Endodermal cell (in vitro differentiated cells): ENCODE measurements at regions not wholly inside any gene's neighbourhood (a gene's known extent, or its start where the extent isn't known, plus 50 kb on each side); places are given as distances from the start of the nearest gene placed in this dataset.

Experiments
- DNase-seq: peaks from one replicate; pipeline ENCODE4 v3.0.0-alpha.2; 2017
- H3K27ac ChIP-seq: 2 replicates; pipeline ENCODE4 v1.5.1; 2013; ENCODE audit warnings: mild to moderate bottlenecking, low read depth, low read length, moderate library complexity
- H3K27me3 ChIP-seq: 2 replicates; pipeline ENCODE4 v1.6.1; 2013; ENCODE audit warnings: mild to moderate bottlenecking, low read length, moderate library complexity; ENCODE audit not compliant: insufficient read depth, control insufficient read depth, poor library complexity, severe bottlenecking
- H3K36me3 ChIP-seq: 2 replicates; pipeline ENCODE4 v1.7.0; 2013; ENCODE audit warnings: mild to moderate bottlenecking, low read length, moderate library complexity; ENCODE audit not compliant: control insufficient read depth, insufficient read depth
- H3K4me1 ChIP-seq: one replicate; pipeline ENCODE4 v1.7.0; 2013; ENCODE audit warnings: low read length; ENCODE audit not compliant: control insufficient read depth, insufficient read depth
- H3K4me3 ChIP-seq: 2 replicates; pipeline ENCODE4 v1.5.1; 2013; ENCODE audit warnings: mild to moderate bottlenecking, low read length, moderate library complexity
- H3K9ac ChIP-seq: 2 replicates; pipeline ENCODE4 v1.6.1; 2013; ENCODE audit warnings: mild to moderate bottlenecking, low read length, moderate library complexity; ENCODE audit not compliant: poor library complexity, severe bottlenecking; ENCODE audit errors: extremely low read depth
- H3K9me3 ChIP-seq: 2 replicates; pipeline ENCODE4 v1.6.1; 2013; ENCODE audit warnings: mild to moderate bottlenecking, low read length, moderate library complexity; ENCODE audit not compliant: control insufficient read depth
- H3K27ac Mint-ChIP-seq: 2 replicates; pipeline ENCODE4 v1.8.0; 2020; ENCODE audit warnings: mixed read lengths
- H3K27me3 Mint-ChIP-seq: 2 replicates; pipeline ENCODE4 v1.8.0; 2021; ENCODE audit warnings: mild to moderate bottlenecking, mixed read lengths; ENCODE audit not compliant: insufficient read depth
- H3K36me3 Mint-ChIP-seq: 2 replicates; pipeline ENCODE4 v1.8.0; 2020; ENCODE audit warnings: low read depth, mixed read lengths
- H3K4me1 Mint-ChIP-seq: 2 replicates; pipeline ENCODE4 v1.8.0; 2020; ENCODE audit warnings: mixed read lengths
- H3K4me3 Mint-ChIP-seq: 2 replicates; pipeline ENCODE4 v1.8.0; 2020; ENCODE audit warnings: mild to moderate bottlenecking, moderate library complexity, mixed read lengths
- H3K9me3 Mint-ChIP-seq: 2 replicates; pipeline ENCODE4 v1.8.0; 2020; ENCODE audit warnings: mild to moderate bottlenecking, mixed read lengths
- WGBS, 2 experiments: methylation state at CpG; one replicate each; pipeline versions ENCODE4 v1.1.5 to v1.1.7; 2013; ENCODE audit warnings: missing lambda C conversion rate in 2 of 2, mixed read lengths in 1 of 2; ENCODE audit not compliant: insufficient coverage in 1 of 2, insufficient read length in 1 of 2; 5-methylcytosine and 5-hydroxymethylcytosine counted together
- TF ChIP-seq, protein P1 (sequence below): fragments of 200-600 bp; sonication (generic); conservative IDR thresholded peaks from 2 replicates; pipeline ENCODE4 v1.5.0; 2021; ENCODE audit warnings: antibody characterized with exemption, mild to moderate bottlenecking

DNA sequence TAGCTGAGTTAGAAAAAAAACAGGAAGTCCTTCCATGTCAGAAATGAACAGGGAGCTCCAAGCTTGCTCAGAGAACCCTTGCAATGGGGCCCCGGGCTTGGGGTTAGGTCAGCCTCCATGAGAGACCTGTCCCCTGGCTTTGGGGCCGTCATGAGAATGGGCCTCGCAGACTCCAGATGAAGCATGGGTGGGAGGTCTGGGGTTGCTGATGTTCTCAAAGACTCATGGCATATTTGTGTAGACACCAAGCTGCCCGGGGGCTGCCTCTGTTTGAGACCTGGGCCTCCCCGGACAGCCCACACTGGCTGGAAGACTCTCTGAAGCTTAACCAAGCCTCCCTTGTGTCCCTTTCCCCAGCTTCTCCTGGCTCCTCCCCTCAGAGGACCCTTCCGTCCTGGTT lies 186.3 kb downstream of the IRX2 start:
- Mint-ChIP-seq H3K4me1 (peaks cover 7% of the 10 kb centered on the region), H3K36me3 (no peaks in the 10 kb centered on the region), H3K4me3 (no peak overlapping the region), H3K27me3 (peaks cover 5% of the 10 kb centered on the region), H3K27ac (no peak overlapping the region), H3K9me3 (no peaks in the 10 kb centered on the region)
- no peak overlapping the region for H3K27ac ChIP-seq
- no peaks in the 10 kb centered on the region for H3K9me3 ChIP-seq
- TF ChIP-seq, protein P1, sequence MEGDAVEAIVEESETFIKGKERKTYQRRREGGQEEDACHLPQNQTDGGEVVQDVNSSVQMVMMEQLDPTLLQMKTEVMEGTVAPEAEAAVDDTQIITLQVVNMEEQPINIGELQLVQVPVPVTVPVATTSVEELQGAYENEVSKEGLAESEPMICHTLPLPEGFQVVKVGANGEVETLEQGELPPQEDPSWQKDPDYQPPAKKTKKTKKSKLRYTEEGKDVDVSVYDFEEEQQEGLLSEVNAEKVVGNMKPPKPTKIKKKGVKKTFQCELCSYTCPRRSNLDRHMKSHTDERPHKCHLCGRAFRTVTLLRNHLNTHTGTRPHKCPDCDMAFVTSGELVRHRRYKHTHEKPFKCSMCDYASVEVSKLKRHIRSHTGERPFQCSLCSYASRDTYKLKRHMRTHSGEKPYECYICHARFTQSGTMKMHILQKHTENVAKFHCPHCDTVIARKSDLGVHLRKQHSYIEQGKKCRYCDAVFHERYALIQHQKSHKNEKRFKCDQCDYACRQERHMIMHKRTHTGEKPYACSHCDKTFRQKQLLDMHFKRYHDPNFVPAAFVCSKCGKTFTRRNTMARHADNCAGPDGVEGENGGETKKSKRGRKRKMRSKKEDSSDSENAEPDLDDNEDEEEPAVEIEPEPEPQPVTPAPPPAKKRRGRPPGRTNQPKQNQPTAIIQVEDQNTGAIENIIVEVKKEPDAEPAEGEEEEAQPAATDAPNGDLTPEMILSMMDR, result no peak
- H3K4me1 ChIP-seq, result no peaks in the 10 kb centered on the region
- no peaks in the 10 kb centered on the region for H3K36me3 ChIP-seq
- 95 to 100% methylated on average over 2 to 6 of the region's 6 CpGs for WGBS, 2 experiments
- no peak overlapping the region for H3K9ac ChIP-seq
- H3K4me3 ChIP-seq, result no peak overlapping the region
- DNase-seq, result no peak
- no peaks in the 10 kb centered on the region for H3K27me3 ChIP-seq

DNA sequence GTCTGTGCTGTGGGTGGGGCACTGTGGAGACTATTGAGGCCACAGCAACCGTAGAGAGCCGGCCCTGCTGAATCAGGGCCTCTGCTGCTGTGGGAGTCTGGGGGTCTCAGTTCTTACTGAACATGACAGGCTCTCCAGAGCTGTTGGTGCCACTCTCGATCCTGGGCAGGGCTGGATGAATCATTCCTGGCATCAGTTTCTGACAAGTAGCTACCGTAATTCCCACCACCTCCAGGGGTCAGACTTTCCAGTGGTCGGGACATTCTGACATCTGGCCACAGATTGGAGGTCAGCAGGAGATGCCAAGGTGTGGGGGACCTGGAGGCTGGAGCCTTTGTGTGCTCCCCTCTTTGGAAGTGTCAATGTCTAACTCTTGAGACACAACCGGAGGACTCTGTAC lies 188.4 kb downstream of the IRX2 start:
- Mint-ChIP-seq H3K4me1 (no peaks in the 10 kb centered on the region), H3K27me3 (peaks cover 5% of the 10 kb centered on the region), H3K36me3 (no peaks in the 10 kb centered on the region), H3K9me3 (no peaks in the 10 kb centered on the region), H3K4me3 (no peak overlapping the region), H3K27ac (no peak overlapping the region)
- no peaks in the 10 kb centered on the region for H3K27me3 ChIP-seq
- WGBS, 2 experiments, result 91 to 95% methylated on average over 5 to 6 of the region's 6 CpGs
- DNase-seq, result peak; percentile 74
- H3K9ac ChIP-seq, result no peak overlapping the region
- no peaks in the 10 kb centered on the region for H3K4me1 ChIP-seq
- no peaks in the 10 kb centered on the region for H3K9me3 ChIP-seq
- TF ChIP-seq, protein P1, result peak; percentile 63
- no peak overlapping the region for H3K27ac ChIP-seq
- H3K4me3 ChIP-seq, result no peak overlapping the region
- H3K36me3 ChIP-seq, result no peaks in the 10 kb centered on the region

DNA sequence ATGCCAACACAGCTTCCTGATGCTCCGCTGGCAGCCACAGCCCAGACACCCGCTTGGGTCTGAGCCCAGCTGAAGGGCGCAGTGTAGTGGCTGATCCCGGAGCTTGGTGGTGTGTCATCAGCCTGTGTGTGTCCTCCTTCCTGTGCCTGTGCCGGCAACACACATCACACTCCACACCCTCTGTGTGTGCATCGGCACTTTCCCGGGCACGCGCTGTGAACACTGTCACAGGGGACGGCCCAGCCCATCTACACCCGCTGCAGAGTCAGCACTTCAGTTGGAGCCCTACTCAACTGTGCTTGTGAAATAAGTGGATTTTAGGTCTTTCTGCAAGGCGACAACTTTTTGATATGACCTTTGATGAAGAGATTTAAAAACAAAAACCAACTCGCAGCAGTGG lies 189.4 kb downstream of the IRX2 start:
- no peak for DNase-seq
- H3K9me3 Mint-ChIP-seq, result no peaks in the 10 kb centered on the region
- WGBS, 2 experiments, result 94 to 97% methylated on average over 9 to 13 of the region's 13 CpGs
- H3K27ac ChIP-seq, result no peak overlapping the region
- no peak overlapping the region for H3K4me3 ChIP-seq
- H3K9me3 ChIP-seq, result no peaks in the 10 kb centered on the region
- no peaks in the 10 kb centered on the region for H3K36me3 ChIP-seq
- TF ChIP-seq, protein P1, result no peak
- H3K27ac Mint-ChIP-seq, result no peak overlapping the region
- no peaks in the 10 kb centered on the region for H3K27me3 ChIP-seq
- H3K9ac ChIP-seq, result no peak overlapping the region
- H3K4me1 ChIP-seq, result no peaks in the 10 kb centered on the region
- H3K4me1 Mint-ChIP-seq, result no peaks in the 10 kb centered on the region
- H3K36me3 Mint-ChIP-seq, result no peaks in the 10 kb centered on the region
- no peak overlapping the region for H3K4me3 Mint-ChIP-seq
- peaks cover 5% of the 10 kb centered on the region for H3K27me3 Mint-ChIP-seq
